ENCODE measurements at regions not wholly inside any gene's neighbourhood (a gene's known extent, or its start where the extent isn't known, plus 50 kb on each side); places are given as distances from the start of the nearest gene placed in this dataset.

- H3K27me3 ChIP-seq (ENCODE audit: insufficient read depth, low read length, poor library complexity, severe bottlenecking): no peaks in the 10 kb centered on the region
- no peaks in the 10 kb centered on the region; the same call in 1 of the 2 replicates for H3K9me3 ChIP-seq (ENCODE audit: insufficient read depth, low read depth, low read length)
- no peak overlapping the region for H3K4me3 ChIP-seq (ENCODE audit: low read length, poor library complexity, severe bottlenecking)
- no peaks in the 10 kb centered on the region for H4K20me1 ChIP-seq (ENCODE audit: insufficient read depth, low read length, poor library complexity, severe bottlenecking)
- H3K4me1 ChIP-seq (ENCODE audit: insufficient read depth, low read length, poor library complexity, severe bottlenecking): no peaks in the 10 kb centered on the region
- no peak overlapping the region for H2AFZ ChIP-seq (ENCODE audit: low read length)
- no peaks in the 10 kb centered on the region for H3K79me2 ChIP-seq (ENCODE audit: insufficient read depth, low read length)
- TF ChIP-seq CTCF (conservative IDR thresholded peaks at IDR 0.05; ENCODE audit: low read length) (no peak), EZH2phosphoT487 (IDR thresholded peaks at IDR 0.05; ENCODE audit: borderline replicate concordance) (no peak)
- H3K36me3 ChIP-seq (ENCODE audit: insufficient read depth, low read length): no peaks in the 10 kb centered on the region
- H3F3A ChIP-seq (ENCODE audit: low read depth): no peaks in the 10 kb centered on the region
- H3K9me2 ChIP-seq (replicated peaks; ENCODE audit: low read depth, low read length): no peaks in the 10 kb centered on the region
- H3K9ac ChIP-seq (ENCODE audit: low read depth, low read length, poor library complexity, severe bottlenecking): no peak overlapping the region
- no peak overlapping the region for H3K4me2 ChIP-seq (ENCODE audit: low read depth, low read length, poor library complexity, severe bottlenecking)
Observed at GRCh38 chr18:8493141-8493540, 116.1 kb upstream of the RAB12 start.

GRCh38 chr18:8496186-8496585, 113.1 kb upstream of the RAB12 start:
- no peak overlapping the region for H2AFZ ChIP-seq (ENCODE audit: low read length)
- H3K4me3 ChIP-seq (ENCODE audit: low read length, poor library complexity, severe bottlenecking): no peak overlapping the region
- TF ChIP-seq EZH2phosphoT487 (IDR thresholded peaks at IDR 0.05; ENCODE audit: borderline replicate concordance) (no peak), CTCF (conservative IDR thresholded peaks at IDR 0.05; ENCODE audit: low read length) (no peak)
- H3K36me3 ChIP-seq (ENCODE audit: insufficient read depth, low read length): no peaks in the 10 kb centered on the region
- H3K9me3 ChIP-seq (ENCODE audit: insufficient read depth, low read depth, low read length): no peaks in the 10 kb centered on the region; the same call in 1 of the 2 replicates
- no peaks in the 10 kb centered on the region for H3K4me1 ChIP-seq (ENCODE audit: insufficient read depth, low read length, poor library complexity, severe bottlenecking)
- no peaks in the 10 kb centered on the region for H3K27me3 ChIP-seq (ENCODE audit: insufficient read depth, low read length, poor library complexity, severe bottlenecking)
- no peaks in the 10 kb centered on the region for H3K79me2 ChIP-seq (ENCODE audit: insufficient read depth, low read length)
- H4K20me1 ChIP-seq (ENCODE audit: insufficient read depth, low read length, poor library complexity, severe bottlenecking): no peaks in the 10 kb centered on the region
- no peak overlapping the region for H3K9ac ChIP-seq (ENCODE audit: low read depth, low read length, poor library complexity, severe bottlenecking)
- no peaks in the 10 kb centered on the region for H3K9me2 ChIP-seq (replicated peaks; ENCODE audit: low read depth, low read length)
- H3F3A ChIP-seq (ENCODE audit: low read depth): no peaks in the 10 kb centered on the region
- H3K4me2 ChIP-seq (ENCODE audit: low read depth, low read length, poor library complexity, severe bottlenecking): no peak overlapping the region

- H3K9me2 ChIP-seq (replicated peaks; ENCODE audit: low read depth, low read length): no peaks in the 10 kb centered on the region
- TF ChIP-seq CTCF (conservative IDR thresholded peaks at IDR 0.05; ENCODE audit: low read length): no peak
- no peak for TF ChIP-seq EZH2phosphoT487 (IDR thresholded peaks at IDR 0.05; ENCODE audit: borderline replicate concordance)
- no peaks in the 10 kb centered on the region for H3K36me3 ChIP-seq (ENCODE audit: insufficient read depth, low read length)
- no peak overlapping the region for H3K9ac ChIP-seq (ENCODE audit: low read depth, low read length, poor library complexity, severe bottlenecking)
- H3F3A ChIP-seq (ENCODE audit: low read depth): no peaks in the 10 kb centered on the region
- no peak overlapping the region for H3K4me3 ChIP-seq (ENCODE audit: low read length, poor library complexity, severe bottlenecking)
- H3K9me3 ChIP-seq (ENCODE audit: insufficient read depth, low read depth, low read length): no peaks in the 10 kb centered on the region
- H4K20me1 ChIP-seq (ENCODE audit: insufficient read depth, low read length, poor library complexity, severe bottlenecking): no peaks in the 10 kb centered on the region
- no peaks in the 10 kb centered on the region for H3K79me2 ChIP-seq (ENCODE audit: insufficient read depth, low read length)
- H3K27me3 ChIP-seq (ENCODE audit: insufficient read depth, low read length, poor library complexity, severe bottlenecking): no peaks in the 10 kb centered on the region
- H2AFZ ChIP-seq (ENCODE audit: low read length): no peak overlapping the region
- no peaks in the 10 kb centered on the region for H3K4me1 ChIP-seq (ENCODE audit: insufficient read depth, low read length, poor library complexity, severe bottlenecking)
- no peak overlapping the region for H3K4me2 ChIP-seq (ENCODE audit: low read depth, low read length, poor library complexity, severe bottlenecking)
Observed at GRCh38 chr18:8498905-8499304, 110.3 kb upstream of the RAB12 start.
